HEK293T (cell line): ENCODE measurements at regions not wholly inside any gene's neighbourhood (a gene's known extent, or its start where the extent isn't known, plus 50 kb on each side); places are given as distances from the start of the nearest gene placed in this dataset.

Experiments used
- BHLHE40 ChIP-seq: fragments of 450-650 bp; IDR thresholded peaks from 2 replicates; pipeline ENCODE4 v1.6.1; 2016; ENCODE audit warnings: mild to moderate bottlenecking, moderate library complexity, borderline replicate concordance
- ELF4 ChIP-seq: fragments of 450-650 bp; IDR thresholded peaks from 2 replicates; pipeline ENCODE4 v1.6.1; 2017; ENCODE audit warnings: antibody characterized with exemption
- FOXA1 ChIP-seq: fragments of 450-650 bp; IDR thresholded peaks from 2 replicates; pipeline ENCODE4 v1.6.1; 2016; ENCODE audit warnings: mild to moderate bottlenecking
- FOXK2 ChIP-seq: fragments of 450-650 bp; IDR thresholded peaks from 2 replicates; pipeline ENCODE4 v1.6.1; 2016; ENCODE audit warnings: mild to moderate bottlenecking
- FOXM1 ChIP-seq: fragments of 450-650 bp; IDR thresholded peaks from 2 replicates; pipeline ENCODE4 v1.6.1; 2017; ENCODE audit warnings: mild to moderate bottlenecking, borderline replicate concordance
- HDGF ChIP-seq: fragments of 450-650 bp; IDR thresholded peaks from 2 replicates; pipeline ENCODE4 v1.6.1; 2017; ENCODE audit warnings: antibody characterized with exemption, borderline replicate concordance
- NFRKB ChIP-seq: fragments of 450-650 bp; IDR thresholded peaks from 2 replicates; pipeline ENCODE4 v1.6.1; 2016; ENCODE audit warnings: mild to moderate bottlenecking, moderate library complexity
- SP1 ChIP-seq: fragments of 450-650 bp; IDR thresholded peaks from 2 replicates; pipeline ENCODE4 v1.6.1; 2017
- SUZ12 ChIP-seq: fragments of 450-650 bp; IDR thresholded peaks from 2 replicates; pipeline ENCODE4 v1.6.1; 2016; ENCODE audit warnings: mild to moderate bottlenecking
- TARDBP ChIP-seq: fragments of 450-650 bp; IDR thresholded peaks from 2 replicates; pipeline ENCODE4 v1.6.1; 2016
- TF ChIP-seq, protein P1 (sequence below): fragments of 450-650 bp; IDR thresholded peaks from 2 replicates; pipeline ENCODE4 v1.6.1; 2016

DNA sequence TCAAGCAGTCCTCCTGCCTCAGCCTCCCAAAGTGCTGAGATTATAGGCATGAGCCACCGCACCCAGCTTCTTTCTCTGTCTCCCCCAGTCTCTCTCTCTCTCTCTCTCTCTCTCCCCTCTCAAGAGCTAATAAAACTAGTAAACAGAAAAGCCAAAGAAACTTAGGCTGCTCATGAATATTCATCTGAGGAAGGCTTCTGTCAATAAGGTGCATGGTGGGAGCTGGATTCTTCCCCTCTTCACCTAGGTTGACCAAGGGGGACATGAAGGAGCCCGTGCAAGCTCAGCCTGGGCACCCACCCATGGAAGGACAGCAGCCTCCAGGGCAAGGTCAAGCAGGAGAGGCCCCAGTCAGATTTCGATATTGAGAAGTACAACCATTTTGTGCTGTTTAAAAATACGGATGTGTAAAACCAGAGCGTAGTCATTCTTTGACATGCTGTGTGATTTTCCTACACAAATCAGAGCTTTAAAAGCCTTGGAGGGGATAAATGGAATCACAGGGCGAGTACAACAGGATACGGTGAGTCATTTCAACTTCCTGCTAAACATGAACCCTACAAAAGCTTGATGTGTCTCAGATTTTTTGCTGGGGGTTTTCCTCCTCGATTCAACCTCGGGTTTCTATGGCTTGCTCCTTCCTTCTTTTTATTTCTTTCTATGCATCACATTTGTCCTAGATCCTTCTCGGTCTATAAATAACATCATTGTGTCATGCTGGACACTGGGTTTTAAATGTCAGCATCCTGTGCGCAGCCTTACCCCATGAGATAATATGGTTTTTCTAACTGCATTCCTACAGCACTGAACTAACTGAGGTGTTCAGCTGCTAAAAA is 368.9 kb upstream of the JARID2 start:
- no peak for TF ChIP-seq TARDBP
- no peak for TF ChIP-seq HDGF
- TF ChIP-seq, protein P1, sequence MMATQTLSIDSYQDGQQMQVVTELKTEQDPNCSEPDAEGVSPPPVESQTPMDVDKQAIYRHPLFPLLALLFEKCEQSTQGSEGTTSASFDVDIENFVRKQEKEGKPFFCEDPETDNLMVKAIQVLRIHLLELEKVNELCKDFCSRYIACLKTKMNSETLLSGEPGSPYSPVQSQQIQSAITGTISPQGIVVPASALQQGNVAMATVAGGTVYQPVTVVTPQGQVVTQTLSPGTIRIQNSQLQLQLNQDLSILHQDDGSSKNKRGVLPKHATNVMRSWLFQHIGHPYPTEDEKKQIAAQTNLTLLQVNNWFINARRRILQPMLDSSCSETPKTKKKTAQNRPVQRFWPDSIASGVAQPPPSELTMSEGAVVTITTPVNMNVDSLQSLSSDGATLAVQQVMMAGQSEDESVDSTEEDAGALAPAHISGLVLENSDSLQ: no peak
- TF ChIP-seq FOXM1: no peak
- no peak for TF ChIP-seq BHLHE40
- TF ChIP-seq ELF4: no peak
- TF ChIP-seq FOXA1: no peak
- TF ChIP-seq SUZ12: no peak
- TF ChIP-seq SP1: no peak
- TF ChIP-seq NFRKB: no peak
- no peak for TF ChIP-seq FOXK2
